HG02798 (cell line): ENCODE measurements at regions not wholly inside any gene's neighbourhood (a gene's known extent, or its start where the extent isn't known, plus 50 kb on each side); places are given as distances from the start of the nearest gene placed in this dataset.

Experiments
- ATAC-seq: cut with Tn5 transposase; IDR thresholded peaks from one replicate; pipeline ENCODE4 v1.9.1; 2021; ENCODE audit warnings: mild to moderate bottlenecking; ENCODE audit not compliant: unreplicated experiment, poor library complexity

DNA sequence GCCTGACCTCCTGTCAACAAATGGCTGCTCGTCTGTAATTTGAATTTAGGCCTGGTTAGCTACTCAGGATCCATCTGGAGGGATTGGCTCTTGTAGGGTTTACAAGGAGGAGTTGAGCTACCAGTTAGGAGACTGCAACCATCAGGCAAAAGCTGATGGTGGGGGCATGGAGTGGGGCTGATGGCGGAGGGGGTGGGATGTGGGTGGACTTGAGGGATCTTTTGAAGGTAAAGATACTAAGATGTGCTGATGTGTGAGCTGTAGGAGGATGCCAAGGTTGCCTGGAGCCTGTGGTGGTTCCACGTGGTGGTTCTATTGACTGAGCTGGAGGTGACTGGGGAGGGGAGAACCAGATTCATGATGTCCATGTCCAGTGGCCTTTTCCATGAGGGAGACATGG lies 240.7 kb downstream of the LPIN1 start:
- ATAC-seq: no peak

DNA sequence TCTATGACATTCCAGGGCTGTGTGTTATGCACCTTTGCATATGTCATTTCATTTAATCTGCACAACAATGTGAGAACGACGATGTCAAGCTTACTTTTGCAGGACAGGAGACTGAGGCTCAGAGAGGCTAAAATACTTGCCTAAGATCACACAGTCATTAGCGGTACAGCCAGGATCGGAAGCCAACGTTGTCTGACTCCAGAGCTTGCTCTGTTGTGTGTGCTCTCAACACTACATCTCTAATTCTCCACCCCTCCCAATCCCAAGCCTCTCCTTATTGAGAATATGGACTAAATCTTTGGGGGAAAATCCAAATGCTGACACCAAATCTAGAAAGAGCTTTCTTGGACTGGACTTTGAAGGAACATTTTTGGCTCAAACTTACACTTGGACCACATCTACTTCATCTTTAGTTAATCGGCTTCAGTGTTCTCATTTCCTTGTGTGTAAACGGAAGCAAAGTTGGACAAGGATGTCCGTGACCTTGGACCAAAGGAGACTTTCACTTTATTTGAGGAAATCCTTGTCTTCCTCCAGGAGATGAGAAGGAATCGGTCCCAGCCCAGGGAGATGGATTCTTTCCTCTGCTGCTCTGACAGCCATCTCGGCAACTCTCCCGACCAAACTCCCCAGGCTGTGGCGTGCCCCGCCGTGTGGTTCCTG lies 242.4 kb downstream of the LPIN1 start:
- no peak for ATAC-seq

DNA sequence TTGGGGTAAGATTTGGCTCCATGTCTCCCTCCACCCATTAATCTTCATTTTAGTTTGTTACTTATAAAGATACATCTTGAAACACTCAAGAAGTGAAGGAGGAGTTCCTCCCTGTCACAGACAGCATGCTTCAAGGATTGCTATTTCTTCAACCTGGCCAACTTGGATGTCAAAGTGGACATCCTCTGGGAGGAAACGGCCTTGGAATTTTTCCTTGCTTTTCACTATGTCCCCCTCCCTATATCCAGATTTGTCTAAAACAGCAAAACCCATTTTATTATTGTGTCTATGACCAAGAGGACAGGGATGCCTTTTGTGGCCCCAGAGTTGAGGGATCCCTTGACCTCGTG lies 242.9 kb downstream of the LPIN1 start:
- no peak for ATAC-seq

DNA sequence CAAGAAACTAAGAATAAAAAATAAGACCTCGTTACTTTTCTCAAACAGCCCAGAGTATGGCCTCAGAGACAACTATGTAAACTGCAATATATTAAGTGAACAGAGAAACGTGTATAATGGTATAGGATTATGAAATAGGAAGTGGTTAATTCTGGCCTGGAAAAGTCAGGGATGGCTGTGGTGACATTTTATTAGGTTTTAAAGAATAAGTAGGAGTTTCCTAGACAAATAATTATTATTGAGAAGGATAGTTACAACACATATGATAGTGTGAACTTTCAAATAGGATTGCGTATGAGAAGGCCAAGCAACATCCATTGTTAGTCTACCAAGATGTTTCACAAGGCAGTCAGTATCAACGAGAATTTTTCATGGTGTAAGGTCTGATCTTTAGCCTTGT lies 244.1 kb downstream of the LPIN1 start:
- no peak for ATAC-seq

DNA sequence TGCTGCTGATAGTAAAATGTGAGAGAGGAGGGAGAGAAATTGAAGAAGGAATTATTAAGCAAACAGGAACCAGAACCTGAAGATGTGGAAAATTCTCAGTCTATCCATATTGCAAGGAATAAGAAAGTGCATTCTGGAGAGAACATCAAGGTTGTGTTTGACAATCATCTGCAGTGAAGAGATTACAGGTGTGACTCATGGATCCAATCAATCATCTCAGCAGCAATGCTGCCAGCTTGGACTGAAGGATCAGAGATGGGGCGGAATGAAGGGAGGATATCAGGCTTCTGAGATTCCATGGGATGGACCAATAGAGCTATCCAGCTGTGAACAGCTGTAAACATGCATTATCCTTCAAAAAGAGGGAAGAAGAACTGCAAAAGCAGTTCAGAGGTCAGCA lies 247.3 kb downstream of the LPIN1 start:
- ATAC-seq: no peak

DNA sequence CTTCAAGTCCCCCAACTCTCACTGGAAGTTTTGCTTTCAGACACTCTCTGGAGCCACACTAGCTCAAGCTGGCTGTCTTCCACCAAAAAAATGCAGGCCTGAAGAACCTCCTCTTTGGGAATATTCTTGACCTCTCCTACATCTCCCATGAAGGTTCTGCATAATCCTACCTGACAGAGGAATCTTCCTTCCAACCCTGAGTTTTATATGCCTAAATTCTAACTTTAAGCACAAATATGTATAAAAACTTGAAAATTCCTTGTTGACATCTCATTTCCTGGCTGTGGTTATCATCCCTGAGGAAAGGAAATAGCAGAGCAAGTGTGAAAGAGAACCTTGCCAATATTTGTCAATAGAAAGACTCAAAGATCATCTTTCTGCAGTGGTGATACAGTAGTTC lies 249.0 kb downstream of the LPIN1 start:
- no peak for ATAC-seq

DNA sequence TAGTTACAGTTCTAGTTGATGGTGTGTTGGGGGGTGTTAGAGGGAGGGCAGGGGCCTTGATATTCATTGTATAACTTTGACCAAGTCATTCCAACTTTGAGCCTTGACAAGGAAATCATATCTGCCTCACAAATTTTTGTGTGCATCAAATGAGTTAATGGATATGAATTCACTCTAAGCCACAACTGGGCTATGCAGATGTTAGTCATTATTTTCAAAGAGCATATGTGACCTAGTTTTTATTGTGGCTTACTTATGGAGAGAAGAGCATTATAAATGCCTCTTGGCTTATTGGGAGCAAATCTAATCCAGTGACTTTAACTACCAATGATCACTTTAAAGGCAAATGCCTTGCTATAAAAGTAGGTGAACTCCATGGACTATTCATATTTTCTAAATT lies 250.2 kb downstream of the LPIN1 start:
- ATAC-seq: no peak

DNA sequence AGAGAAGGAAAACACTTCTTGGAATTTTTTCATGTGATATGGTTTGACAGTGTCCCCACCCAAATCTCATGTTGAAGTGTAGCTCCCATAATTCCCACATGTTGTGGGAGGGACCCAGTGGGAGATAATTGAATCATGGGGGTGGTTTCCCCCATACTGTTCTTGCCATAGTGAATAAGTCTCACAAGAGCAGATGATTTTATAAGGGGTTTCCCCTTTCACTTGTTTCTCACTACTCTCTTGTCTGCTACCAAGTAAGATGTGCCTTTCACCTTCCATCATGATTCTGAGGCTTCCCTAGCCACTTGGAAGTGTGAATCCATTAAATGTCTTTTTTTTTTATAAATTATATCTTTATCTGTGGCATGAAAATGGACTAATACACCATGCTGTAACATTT lies 250.7 kb downstream of the LPIN1 start:
- ATAC-seq: no peak

DNA sequence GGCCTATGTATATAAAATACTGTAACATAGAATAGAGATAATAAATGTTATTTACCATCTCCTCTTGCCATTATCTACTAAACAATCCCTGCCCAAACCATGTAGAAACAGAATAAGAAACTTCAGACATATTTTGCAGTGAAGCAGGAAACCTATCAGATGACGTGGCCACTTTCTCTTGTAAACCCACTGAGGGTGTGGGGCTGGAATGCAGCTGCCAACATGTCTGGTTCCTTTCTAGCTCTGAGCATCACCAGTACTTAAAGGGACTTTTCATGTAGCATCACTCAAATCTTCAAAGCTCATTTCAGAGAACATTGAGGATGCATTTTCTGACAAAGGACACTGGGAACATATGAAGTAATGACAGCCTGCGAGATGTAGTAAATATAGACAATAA lies 251.8 kb downstream of the LPIN1 start:
- ATAC-seq: peak; percentile 39

DNA sequence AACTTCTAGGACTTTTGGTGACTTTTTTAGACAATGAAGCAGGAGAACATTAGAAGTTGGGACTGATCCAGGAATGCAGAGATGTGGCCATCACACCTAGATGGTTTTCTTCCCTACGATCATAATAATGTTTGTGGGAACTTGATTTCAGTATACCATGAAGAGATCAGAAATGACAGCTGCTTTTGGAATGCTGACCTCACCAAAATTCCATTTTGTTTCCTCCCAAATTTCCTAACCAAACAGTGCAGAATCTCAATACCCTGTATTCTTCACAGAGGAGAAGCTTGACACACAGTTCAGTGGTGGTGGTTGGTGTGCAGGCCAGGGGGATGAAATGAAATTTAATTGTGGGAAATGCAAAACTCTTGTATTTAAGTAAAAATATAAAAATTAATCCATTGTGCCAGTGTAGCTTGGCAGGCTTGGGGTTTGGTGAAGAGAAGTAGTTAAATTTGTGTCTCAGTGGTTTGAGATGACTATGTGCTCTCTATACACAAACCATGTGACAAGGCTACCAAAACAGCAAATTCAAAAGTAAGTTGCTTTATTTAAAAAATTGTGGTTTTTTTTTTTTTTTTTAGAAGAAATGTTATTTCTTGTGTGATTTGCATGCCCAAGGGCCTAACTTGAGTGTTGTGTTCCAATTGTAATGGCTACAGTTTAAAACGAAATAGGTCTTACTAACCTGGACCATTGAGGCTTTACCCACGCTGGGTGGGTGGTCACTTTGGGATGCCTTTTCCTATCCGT lies 252.4 kb downstream of the LPIN1 start:
- peak; percentile 47 for ATAC-seq

DNA sequence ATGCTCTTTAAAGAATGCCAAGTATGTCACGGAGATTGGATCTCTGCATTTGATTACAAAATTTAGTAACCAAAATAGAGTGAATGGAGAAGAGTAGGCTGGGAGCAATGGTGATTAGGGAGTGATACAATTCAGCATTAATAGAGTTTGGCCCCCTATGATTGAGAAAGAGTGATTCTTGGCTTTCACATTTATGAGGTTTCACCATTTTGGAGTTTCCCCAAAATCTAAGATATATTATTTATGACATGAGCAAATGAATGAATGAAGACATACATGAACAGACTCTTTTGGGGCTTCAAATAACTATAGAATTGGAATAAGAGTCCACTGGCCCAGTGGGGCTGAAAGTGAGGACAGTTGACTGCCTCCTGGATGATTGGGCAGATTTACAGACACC lies 255.2 kb downstream of the LPIN1 start:
- ATAC-seq: no peak

DNA sequence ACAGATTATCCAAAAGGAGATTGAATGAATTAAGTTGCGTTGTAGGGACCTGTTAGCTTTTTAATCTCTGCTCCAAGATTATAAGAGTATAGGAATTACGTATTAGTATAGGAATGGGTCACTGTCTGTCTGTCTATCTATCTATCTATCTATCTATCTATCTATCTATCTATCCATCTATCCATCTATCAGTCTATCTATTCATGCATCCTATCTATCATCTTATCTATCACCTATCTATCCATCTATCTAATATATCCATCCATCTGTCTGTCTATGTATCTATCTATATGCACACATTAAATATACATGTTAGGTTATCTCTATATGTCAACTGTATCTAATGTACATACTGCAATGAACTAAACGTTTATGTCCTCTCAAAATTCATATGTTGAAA lies 255.8 kb downstream of the LPIN1 start:
- ATAC-seq: no peak

DNA sequence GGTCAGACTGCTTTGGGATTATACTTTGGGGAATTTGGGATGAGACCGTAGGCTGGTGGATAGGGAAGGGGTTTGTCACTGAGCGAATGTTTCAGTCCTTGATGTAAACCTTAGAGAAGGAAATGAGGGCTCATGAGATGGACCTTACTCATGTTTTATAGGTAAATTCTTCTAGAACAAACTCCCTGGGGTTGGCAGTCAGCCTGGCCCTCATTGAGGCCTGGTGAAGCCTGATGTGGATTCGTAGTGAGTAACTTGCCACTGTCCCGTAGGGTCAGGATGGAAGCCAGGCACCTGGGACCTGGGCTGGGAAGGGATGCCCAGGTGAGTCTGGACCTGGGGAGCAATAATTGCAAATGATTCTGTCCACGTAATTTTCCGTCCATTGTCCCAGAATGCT lies 258.3 kb downstream of the LPIN1 start:
- ATAC-seq: no peak

DNA sequence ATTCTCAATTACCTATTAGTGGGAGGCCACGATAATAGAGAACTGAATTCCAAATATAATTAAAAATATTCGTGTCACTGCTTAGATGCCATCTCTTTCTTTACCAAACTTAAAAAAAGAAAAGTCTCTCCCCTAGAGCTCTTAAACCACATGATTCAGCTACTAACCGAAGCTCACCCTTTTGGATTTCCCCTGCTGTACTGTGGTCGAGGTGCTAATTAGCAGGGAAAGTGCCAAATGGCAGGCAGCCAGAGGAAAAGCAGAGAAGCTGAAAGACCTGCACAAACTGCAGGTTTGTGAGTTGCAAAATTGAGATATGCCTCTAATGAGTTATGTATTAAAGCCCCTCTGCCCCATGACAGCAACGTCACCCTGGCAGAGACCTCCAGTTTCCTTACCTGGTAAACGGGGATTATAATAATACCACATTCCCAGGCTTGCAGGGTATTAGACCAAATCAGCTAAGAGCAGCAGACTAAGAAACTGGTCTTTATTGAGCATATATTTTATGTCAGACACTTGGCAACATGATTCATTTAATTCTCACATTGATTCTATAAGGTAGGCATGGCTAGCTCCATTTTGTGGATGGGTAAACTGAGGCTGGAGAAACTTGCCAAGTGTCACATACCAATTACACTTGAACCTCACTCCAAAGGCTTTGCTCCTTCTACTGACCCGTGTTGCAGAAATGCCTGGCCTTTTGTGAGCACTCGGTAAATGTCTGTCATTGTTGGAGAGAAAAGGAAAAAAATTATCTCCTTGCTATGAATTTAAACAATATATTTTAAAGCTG lies 259.7 kb downstream of the LPIN1 start:
- ATAC-seq: peak; percentile 82

DNA sequence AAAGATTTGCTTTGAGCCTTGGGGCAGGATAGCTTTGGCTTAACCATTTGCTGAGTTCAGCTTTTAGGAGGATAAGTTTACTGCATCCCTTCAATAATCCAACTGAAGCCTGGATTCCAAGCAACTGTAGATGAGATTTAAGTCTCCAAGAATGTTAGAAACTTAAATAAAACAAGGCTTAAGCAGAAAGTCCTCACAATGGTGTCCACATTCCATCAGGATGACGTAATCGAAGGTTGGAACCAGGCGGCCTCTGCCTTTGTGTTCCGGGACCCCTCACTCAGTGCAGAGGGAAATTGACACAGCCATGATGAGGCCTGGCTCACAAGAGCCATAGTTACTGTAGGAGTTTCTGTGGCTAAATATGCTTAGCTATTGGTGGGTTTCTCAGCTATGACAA lies 260.4 kb downstream of the LPIN1 start:
- ATAC-seq: no peak

DNA sequence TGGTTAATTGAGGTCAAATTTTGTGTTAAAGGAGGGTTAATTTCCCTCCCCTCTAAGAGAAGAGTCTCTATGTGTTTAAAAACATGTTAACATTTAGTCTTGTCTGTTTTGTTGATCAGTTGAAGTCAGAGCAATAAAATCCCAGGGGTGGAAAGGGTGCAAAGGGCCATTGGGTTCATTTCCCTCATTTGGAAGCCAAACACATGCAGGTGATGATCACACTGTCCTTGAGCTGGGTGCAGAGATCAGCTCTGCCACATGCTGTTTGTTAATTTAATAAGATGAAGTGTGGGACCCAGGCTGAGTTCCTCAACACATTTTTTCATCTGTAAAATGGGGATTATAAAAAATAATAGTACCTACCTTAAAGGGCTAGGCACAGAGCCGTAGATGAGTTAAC lies 260.9 kb downstream of the LPIN1 start:
- no peak for ATAC-seq

DNA sequence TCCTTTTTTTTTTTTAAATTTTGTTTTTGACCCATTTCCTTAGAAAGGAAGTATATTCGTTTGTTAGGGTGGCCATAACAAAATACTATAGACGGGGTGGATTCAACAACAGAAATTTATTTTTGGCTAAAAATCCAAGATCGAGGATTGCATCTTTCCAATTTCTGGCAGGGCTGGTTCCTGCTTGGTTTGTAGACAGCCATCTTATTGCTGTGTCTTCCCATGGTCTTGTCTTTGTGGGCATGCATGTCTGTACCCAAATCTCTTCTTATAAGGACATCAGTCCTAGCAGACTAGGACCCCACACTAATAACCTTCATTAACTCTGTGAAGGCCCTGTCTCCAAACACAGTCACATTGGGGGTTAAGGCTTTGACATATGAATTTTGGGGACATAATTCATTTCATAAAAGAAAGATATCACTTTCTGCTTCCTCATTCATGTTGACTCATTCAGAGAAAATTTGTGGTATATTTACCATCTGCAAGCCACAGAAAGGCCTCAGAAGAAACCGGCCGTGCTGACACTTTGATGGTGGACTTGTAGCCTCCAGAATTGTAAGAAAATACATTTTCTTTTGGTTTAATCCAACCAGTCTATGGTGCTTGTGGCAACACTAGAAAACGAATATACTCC lies 262.1 kb downstream of the LPIN1 start:
- ATAC-seq: peak; percentile 79

DNA sequence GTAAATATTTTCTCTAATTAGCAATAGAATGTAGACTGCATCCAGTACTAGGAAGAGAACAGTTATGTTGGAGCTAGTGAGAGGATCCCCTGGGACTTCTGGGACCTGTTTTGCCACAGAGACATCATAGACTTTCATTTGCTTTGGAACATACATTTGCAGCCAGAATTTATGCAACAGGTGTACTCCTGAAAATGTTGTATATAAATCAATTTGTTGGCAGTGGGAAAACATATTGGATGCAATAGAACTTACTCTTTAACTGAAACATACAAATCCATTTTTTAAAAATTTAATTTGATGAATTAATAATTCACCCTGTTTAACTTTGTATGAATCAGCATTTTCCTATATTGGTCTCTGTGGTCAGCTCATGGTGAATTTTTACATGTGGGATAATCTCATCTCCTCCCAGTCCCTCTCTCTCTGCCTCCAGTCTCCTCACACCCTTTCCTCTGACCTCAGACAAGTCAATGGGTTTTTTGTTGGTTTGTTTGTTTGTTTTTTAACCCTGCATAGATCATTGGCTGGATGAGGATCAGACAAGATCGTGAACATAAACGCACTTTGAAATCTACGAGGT lies 263.0 kb downstream of the LPIN1 start:
- no peak for ATAC-seq

DNA sequence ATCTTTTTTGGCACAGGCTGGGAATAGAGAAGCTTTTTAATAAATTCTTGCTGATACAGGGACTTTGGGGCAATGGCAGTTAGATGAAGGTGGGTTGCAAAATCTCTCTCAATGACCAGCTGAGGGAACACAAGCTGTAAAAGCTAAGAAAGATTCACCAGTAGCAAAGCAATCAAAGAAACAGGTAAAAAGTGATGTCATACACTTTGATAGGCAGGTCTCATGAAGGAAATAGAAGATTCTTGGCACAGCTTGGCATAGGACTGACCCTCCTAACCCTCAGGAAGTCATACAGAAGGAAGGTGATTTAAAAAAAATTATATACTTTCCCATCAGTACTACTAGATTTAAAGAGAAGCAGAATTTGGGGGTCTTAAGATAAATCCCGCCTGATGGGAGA lies 263.6 kb downstream of the LPIN1 start:
- no peak for ATAC-seq

DNA sequence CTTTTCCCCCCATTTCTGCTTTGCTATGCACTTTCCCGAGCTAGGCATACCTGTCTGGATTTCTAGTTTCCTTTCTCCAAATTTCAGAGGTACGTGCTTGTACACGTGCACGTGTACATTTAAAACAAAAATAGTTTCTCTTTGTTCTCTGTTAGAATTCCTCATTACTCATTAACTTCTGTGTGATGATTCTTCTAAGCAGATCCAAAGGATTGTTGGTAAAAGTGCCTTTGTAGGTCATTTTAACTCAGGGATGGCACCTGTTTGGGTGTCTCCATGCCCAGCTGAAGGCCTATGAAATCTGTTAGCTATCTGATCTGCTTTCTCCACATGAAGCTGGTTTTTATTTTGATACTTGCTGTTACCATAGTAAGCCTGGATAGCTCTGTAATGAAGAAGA lies 264.3 kb downstream of the LPIN1 start:
- no peak for ATAC-seq
